NCI-H2107 (cell line): ENCODE measurements at regions not wholly inside any gene's neighbourhood (a gene's known extent, or its start where the extent isn't known, plus 50 kb on each side); places are given as distances from the start of the nearest gene placed in this dataset.

ENCODE experiments used
- DNase-seq: peaks from one replicate; lab custom pipeline; 2025; lab: John Stamatoyannopoulos, UW

DNA sequence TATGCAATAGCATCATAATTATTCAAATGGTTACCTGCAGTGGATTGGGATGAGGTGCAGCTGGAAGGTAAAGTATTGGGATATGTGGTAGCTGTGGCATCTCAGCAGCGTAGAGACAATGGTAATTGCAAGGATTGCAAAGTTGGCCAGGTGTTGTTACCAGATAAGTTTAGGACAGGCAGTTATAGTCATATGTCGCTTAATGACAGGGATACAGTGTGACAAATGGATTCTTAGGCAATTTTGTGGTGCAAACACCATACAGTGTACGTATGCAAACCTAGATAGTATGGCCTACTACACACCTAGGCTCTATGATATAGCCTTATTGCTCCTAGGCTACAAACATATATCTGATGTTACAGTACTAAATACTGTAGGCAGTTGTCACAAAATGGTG is 163.5 kb upstream of the LYZL2 start:
- DNase-seq, result no peak

- no peak for DNase-seq
Observed at GRCh38 chr10:30792025-30792424, 162.5 kb upstream of the LYZL2 start.

- DNase-seq, result no peak
Observed at GRCh38 chr10:30791197-30791611, 161.7 kb upstream of the LYZL2 start.

DNA sequence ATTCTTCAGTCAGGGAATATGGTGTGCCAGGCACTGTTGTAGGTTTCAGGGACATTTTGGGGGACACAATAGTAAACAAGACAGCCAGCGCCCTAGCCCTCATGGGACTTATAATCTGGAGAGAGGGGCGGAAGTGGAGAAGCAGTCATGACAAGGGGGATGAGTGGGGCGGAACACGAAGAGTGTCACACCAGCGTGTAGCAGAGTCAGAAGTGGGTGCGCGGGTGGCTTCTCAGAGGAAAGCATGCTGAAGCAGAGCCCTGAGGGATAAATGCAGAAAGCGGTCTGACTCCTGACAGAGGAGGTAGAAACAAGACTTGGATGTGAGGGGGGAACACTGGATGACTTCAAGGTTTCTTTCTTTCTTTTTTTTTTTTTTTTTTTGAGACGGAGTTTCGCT is 160.3 kb upstream of the LYZL2 start:
- no peak for DNase-seq

GRCh38 chr10:30788307-30788706 is 158.8 kb upstream of the LYZL2 start:
- DNase-seq, result no peak

GRCh38 chr10:30786906-30787305 is 157.4 kb upstream of the LYZL2 start:
- no peak for DNase-seq

DNA sequence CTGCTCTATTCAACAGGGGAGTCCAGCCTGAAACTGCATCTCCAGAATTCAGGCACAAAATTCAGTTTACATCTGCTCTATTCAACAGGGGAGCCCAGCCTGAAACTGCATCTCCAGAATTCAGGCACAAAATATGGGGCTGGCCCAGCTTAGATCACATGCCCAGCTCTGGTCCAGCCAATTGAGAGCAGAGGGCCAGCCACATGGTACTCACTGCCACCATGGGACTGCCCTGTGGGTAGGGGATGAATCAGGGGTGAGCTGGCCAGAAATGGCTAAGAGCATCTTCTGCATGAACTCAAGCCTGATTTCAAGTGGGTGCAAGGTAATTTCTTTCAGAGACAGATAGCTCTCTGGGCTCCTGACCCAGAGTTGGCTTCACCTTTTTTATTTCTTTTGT is 156.6 kb upstream of the LYZL2 start:
- DNase-seq, result no peak

GRCh38 chr10:30784897-30785605 is 155.5 kb upstream of the LYZL2 start:
- DNase-seq, result peak; percentile 67

- no peak for DNase-seq
Observed at GRCh38 chr10:30784524-30784896, 155.0 kb upstream of the LYZL2 start.

DNA sequence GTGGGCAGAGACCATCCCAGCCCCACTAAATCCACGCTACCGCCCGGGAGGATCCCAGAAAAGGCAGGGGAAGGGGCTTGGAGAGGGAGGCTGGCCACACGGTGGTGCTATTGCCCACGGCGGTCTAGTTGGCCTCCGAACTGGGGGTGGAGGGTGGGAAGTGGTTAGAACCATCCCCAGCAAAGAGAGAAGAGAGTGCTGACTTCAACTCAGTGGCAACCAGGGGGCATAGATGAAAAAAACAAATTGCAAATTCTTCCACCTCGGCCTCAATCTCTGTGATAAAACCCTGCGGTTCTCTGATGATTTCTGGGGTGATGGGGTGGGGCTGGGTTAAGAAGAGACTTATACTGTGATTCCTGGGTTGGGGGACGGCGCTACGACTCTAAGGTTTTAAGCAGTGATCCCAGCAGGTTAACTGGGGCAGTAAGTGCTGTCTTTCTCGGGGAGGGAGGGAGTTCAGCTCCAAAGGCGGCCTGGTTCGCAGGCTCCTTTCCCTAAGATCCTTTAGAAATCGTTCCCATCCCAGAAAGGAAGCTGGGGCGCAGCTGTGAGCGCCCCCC is 154.5 kb upstream of the LYZL2 start:
- DNase-seq, result peak; percentile 47

DNA sequence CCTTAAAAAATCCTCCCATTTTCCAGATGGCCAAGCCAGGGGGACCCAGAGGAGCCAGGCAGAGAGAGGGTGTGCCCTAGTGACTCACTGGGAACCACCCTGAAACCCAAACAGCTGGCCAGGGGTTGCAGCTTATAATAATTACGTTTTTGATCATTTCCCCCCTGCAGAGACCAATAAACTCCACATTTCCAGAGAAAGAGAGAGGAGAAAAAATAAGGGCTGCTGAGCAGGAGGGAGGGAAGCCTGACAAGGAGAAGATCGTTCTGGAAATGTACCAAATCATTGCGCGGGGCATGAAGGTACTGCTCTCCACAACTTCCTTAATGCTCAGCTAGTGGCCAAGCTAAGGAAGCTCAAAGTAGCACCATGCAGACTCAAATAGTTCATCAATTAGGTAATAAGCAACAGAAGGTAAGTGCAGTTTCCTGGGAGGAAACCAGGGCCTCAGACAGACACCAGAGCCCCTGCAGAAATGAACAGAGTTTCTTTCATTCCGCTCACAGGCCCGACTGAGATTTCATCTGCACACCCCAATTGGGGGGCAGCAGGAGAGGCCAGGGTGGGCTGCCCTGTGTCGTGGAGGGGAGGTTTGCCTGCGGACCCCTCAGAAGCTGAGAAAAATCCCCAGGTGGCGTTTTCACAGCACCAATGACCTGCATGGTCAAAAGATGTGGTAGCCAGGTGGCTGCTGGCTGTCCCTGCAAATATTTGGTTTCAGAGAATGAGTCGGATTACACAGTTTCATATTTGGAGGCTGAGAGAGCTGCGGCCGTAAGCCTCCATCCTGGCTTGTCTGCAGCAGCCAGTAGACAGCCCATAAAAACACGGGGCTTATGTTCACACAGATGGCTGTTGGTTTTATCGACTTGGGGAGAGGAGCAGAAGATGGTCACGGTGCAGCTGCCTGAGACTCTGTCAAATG is 153.2 kb upstream of the LYZL2 start:
- no peak for DNase-seq

DNA sequence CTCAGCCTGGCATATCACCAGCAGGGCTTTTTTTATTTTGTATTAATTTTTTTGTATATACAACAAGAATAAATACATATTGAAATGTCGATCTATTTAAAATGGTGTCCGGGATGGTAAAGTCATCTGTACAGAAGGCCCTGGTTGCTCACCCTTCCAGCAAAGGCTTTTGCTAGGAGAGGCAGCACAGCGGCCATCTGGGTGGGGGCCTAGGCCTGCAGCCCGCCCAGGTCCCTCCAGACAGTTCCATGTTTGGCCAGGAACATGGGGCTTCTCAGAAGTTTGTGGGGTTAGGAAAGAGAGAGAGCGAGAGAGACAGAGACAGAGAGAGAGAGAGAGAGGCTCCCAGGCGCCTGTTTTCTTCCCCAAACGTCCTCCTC is 152.6 kb upstream of the LYZL2 start:
- no peak for DNase-seq

DNA sequence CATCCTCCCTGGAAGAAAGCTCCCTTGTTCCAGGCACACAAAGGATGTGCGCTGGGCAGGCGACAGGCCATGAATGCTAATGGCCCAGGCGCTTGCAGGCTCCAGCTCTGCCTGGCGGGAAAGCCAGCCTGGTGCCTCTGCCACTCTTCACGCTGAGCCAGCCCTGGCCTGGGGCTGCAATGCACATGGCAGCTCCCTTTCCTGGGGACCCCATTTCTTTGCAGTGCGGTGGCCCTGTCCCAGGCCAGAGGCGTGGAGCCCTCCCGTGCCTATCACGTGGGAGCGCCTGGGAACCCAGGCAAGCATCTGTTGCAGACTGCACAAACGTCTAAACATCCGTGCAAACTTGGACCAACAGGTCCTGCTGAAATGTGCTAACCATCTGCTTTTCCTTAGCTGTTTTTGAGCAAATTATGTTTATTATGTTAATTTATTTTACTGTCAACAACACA is 152.1 kb upstream of the LYZL2 start:
- DNase-seq, result no peak

DNA sequence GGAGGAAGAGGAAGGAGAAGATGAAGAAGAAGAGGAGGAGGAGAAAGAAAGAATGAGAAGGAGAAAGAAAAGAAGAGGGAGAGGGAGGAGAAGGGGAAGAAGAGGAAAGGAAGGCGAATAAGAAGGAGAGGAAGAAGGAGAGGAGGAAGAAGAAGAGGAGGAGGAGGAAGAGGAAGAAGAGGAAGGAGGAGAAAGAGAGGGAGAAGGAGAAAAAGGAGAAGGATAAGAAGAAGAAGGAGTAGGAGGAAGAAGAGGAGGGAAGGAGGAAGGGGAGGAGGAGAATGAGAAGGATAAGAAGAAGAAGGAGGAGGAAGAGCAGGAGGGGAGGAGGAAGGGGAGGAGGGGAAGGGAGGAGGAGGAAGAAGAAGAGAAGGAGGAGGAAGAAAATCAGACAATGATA is 149.2 kb upstream of the LYZL2 start:
- DNase-seq, result no peak

DNA sequence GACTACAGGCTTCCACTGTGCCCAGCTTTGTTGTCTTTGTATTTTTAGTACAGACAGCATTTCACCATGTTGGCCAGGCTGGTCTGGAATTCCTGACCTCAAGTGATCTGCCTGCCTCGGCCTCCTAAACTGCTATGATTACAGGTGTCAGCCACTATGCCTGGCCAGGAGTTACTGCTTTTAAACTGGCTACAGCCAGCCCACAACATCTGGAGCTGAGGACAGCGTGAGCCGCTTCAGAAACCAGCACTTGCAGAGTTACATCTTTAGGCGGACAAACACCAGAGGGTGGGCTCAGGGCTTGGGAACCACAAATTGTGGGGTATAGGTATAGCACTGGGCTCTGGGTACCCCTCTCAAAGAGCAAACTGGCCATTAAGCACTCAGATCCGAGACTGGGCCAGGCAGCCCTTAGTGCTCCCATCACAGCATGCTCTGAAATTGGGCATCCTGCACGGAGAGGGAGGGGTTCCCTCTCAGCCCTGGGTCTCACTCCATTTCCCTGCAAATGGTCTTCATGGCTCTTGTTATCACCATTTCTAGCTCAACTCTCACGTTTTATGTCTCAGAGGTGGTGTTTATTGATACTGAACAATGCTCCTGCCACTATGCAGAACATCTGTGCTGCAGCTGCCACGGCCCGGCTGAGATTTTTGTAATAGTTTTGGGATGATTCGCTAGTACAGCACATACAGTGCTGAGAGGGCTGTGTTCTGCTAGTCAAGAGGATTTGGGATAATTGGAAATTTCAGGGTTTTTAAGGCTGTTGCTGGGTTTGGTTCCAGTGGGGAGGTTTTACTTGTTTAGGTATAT is 146.4 kb upstream of the LYZL2 start:
- no peak for DNase-seq

- no peak for DNase-seq
Observed at GRCh38 chr10:30774261-30774660, 144.7 kb upstream of the LYZL2 start.

DNA sequence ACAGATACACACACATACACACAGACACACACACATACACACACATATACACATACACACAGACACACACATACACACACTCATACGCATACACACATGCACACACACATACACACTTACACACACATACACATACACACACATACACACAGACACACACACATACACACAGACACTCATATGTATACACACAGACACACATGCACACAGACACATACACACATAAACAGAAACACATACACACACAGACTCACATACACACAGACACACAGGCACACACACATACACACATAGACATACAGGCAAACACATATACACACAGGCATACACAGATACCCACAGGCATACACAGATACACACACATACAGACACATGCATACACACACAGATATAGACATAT is 143.9 kb upstream of the LYZL2 start:
- DNase-seq, result no peak

GRCh38 chr10:30770816-30771215 is 141.3 kb upstream of the LYZL2 start:
- DNase-seq, result no peak

GRCh38 chr10:30770229-30770628 is 140.7 kb upstream of the LYZL2 start:
- no peak for DNase-seq

GRCh38 chr10:30769361-30769760 is 139.8 kb upstream of the LYZL2 start:
- no peak for DNase-seq

DNA sequence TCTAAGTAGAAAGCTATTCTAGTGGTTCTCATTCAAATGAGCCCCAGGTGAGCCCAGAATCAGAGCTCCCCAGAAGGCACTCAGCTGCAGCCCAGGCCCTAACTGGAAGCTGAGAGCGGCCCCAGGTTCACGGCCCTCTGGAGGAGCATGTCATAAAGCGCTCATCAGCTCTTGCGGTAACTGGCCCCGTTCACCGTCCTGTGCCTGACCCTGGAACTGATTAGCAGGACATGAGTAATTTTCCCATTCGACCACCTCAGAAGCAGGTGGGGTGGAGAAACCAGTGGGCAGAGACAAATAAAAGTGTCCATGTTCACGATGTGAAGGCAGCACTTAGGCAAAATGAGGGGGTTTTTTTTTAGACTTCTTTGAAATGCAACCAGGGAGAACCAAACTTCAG is 136.1 kb upstream of the LYZL2 start:
- DNase-seq, result no peak

- no peak for DNase-seq
Observed at GRCh38 chr10:30765022-30765615, 135.6 kb upstream of the LYZL2 start.
